GM12878 (cell line): ENCODE measurements at regions not wholly inside any gene's neighbourhood (a gene's known extent, or its start where the extent isn't known, plus 50 kb on each side); places are given as distances from the start of the nearest gene placed in this dataset.

Source experiments
- TF ChIP-seq, protein P1 (sequence below): IDR thresholded peaks from 2 replicates; pipeline ENCODE4 v1.6.1; 2011; ENCODE audit warnings: borderline replicate concordance, low read depth, mild to moderate bottlenecking, moderate library complexity, mixed read lengths, low read length; ENCODE audit not compliant: insufficient read depth; ENCODE audit errors: extremely low read length
- TF ChIP-seq, protein P2 (sequence below), 3 experiments: IDR thresholded peaks in 2 of 3; conservative IDR thresholded peaks in 1 of 3; 2 replicates each; pipeline ENCODE4 v1.5.1; 2011; ENCODE audit warnings: low read depth in 3 of 3, low read length in 3 of 3, mild to moderate bottlenecking in 3 of 3, control low read depth in 2 of 3, moderate library complexity in 2 of 3, inconsistent platforms in 1 of 3, mixed read lengths in 1 of 3; ENCODE audit not compliant: control insufficient read depth in 2 of 3, insufficient read depth in 1 of 3; ENCODE audit errors: extremely low read depth in 1 of 3
- TF ChIP-seq, protein P3 (sequence below): IDR thresholded peaks from 2 replicates; pipeline ENCODE4 v1.6.1; 2011; ENCODE audit warnings: low read depth, low read length, improper control_type of control experiment, borderline replicate concordance

DNA sequence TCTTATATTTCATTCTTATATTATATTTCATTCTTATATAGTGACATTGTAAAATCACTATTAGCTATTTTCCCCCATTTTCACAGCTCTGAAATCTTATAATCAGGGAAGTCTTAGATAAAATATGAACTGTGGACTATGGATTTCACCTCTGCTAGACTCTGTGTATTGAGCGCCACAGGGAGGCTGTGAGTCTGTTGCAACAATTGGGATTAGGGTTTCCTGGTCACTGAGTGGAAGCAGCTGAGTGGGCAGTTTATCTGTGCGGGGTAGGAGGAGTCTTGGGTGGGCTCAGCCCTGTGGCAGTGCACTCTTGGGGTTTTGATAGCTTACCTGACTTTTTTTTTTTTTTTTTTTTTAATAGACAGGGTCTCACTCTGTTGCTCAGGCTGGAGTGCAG, 249.5 kb downstream of the PTTG2 start:
- TF ChIP-seq, protein P1, sequence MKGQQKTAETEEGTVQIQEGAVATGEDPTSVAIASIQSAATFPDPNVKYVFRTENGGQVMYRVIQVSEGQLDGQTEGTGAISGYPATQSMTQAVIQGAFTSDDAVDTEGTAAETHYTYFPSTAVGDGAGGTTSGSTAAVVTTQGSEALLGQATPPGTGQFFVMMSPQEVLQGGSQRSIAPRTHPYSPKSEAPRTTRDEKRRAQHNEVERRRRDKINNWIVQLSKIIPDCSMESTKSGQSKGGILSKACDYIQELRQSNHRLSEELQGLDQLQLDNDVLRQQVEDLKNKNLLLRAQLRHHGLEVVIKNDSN = no peak
- TF ChIP-seq, protein P2, sequence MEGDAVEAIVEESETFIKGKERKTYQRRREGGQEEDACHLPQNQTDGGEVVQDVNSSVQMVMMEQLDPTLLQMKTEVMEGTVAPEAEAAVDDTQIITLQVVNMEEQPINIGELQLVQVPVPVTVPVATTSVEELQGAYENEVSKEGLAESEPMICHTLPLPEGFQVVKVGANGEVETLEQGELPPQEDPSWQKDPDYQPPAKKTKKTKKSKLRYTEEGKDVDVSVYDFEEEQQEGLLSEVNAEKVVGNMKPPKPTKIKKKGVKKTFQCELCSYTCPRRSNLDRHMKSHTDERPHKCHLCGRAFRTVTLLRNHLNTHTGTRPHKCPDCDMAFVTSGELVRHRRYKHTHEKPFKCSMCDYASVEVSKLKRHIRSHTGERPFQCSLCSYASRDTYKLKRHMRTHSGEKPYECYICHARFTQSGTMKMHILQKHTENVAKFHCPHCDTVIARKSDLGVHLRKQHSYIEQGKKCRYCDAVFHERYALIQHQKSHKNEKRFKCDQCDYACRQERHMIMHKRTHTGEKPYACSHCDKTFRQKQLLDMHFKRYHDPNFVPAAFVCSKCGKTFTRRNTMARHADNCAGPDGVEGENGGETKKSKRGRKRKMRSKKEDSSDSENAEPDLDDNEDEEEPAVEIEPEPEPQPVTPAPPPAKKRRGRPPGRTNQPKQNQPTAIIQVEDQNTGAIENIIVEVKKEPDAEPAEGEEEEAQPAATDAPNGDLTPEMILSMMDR (IDR thresholded peaks at IDR 0.05 in 2 of 3, conservative IDR thresholded peaks at IDR 0.05 in 1 of 3; ENCODE audit: control insufficient read depth in 2 of 3, extremely low read depth in 1 of 3, insufficient read depth in 1 of 3, low read depth in 3 of 3, low read length in 3 of 3) = no peak
- TF ChIP-seq, protein P3, sequence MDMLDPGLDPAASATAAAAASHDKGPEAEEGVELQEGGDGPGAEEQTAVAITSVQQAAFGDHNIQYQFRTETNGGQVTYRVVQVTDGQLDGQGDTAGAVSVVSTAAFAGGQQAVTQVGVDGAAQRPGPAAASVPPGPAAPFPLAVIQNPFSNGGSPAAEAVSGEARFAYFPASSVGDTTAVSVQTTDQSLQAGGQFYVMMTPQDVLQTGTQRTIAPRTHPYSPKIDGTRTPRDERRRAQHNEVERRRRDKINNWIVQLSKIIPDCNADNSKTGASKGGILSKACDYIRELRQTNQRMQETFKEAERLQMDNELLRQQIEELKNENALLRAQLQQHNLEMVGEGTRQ = no peak
